GM21367 (cell line): ENCODE measurements at regions not wholly inside any gene's neighbourhood (a gene's known extent, or its start where the extent isn't known, plus 50 kb on each side); places are given as distances from the start of the nearest gene placed in this dataset.
"Not testable (repeated sequence)": the region's sequence is repeated elsewhere in the genome, so short reads cannot be mapped to it uniquely, and the experiment has no call there.

Experiments
- ATAC-seq: cut with Tn5 transposase; IDR thresholded peaks from one replicate; pipeline ENCODE4 v1.9.1; 2021; ENCODE audit not compliant: unreplicated experiment

DNA sequence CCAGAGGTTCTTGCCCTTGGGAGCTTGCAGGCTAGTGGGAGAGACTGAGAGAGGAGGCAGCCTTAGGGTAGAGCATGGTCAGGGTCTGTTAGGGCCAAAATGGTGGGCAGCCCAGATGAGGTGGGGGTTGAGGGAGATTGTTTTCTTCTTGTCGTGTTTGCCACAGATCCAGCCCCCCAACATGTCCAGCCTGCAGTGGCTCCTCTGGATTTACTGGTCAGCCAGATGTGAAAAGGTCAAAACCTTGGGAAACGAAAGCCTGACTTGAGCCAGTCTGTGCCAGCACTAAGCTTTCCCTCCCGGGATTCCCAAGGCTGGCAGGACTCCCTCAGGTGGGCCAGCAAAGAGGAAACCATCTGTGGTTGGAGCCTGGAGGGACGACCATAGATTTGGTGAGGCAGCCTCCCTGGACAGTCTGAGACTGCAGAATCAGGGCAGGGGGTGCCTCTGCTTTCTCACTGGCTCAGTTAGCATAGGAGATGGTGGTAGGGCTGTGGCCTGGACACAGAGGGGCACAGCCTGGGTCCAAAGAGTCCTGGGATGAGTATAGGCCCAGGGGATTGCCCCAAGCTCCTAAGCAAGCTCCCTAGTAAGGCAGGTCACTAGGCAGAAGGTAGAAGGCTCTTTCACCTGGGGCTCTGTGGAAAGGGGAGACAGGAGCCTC lies 51.2 kb upstream of the PRR23C start:
- ATAC-seq: no peak

DNA sequence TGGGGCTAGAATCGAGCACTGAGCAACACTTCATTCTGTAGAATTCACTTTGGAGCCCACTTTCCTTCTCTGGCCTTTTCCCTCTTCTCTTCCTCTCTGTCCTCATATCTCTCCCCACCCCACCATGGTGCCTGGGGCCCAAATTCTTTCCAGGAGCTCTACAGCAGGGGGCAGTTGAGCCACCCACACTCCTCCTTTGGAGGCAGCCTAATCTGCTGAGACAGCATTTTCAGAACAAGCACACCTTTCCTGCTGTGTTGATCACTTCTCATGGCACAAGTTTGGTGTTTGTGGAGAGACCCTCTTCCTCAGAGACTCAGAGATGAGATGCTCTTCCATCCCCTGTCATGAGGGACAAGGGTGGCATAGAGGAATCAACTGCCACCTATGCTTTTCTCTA lies 52.0 kb upstream of the PRR23C start:
- no peak for ATAC-seq

DNA sequence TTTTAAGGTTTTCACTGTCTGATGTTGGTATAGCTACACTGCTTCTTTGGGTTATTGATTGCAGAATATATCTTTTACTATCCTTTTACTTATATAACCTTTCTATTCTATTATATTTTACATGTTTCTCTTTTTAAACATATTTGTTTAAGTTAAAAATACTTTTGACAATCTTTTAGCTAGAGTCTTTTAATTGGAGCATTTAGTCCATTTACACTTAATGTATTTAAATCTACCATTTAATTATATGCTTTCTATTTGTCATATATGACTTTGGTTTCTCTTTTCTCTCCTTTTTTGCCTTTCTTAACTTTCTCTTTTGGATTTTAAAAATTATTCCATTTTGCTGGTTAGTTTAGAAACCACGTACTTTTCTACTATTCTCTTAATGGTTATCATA lies 53.7 kb upstream of the PRR23C start:
- ATAC-seq: no peak

DNA sequence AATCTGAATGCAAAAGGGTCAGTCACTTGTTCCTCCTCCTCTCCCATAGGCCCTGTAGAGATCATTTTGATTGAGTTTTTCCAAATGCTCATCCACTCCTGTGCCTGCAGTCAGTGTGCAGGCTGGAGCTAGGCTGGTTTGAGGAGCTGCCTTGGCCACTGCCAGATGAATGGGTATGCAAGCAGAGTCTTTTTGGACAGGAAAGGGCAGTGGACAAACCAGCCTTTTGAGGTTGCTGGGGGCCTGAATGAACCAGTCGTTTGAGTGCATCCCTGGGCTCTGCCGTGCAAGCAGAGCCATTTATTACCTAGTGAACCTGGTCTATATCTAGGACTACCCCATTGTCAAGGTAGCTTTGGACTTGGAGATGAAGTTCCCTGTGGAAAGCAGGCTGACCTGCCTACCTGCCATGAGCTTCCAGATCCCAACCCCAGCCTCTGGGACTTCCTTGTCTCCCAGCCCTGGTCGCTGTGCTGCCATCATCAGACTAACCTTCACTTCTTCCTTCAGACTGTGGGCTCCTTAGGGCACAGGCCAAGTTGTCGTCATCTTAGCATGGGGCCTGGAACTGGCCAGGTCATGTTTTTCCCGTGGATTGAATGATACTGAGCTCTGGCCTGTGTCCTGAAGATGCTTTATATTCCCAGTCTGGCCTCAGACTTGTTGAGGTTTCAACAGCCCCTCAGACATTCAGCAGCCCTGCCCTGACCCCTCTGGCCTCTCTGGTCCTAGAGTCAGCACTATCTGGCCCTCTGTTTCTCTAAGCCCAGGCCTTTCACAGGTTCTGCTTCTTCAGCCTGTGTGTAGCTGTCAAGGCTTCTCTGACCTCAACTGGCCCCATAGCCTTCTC lies 55.5 kb upstream of the PRR23C start:
- ATAC-seq: no peak

DNA sequence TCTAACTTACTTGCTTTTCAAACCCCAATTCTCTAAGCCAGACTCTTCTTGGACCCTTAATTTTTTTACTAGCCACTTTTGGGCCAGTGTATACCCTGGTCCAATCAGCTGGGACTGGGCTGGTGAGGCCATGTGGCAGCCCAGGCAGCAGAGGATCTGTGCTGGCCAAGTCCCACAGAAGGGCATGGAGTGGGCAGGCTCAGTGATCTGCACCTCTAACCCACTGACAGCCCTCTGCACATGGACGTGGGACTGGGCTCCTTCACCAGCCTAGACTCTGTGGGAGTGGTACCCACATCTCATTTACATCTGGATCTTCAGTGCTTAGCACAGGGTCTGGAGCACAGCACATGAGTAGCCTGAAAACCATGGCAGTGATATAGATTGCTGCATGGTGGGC lies 56.1 kb upstream of the PRR23C start:
- ATAC-seq: no peak

DNA sequence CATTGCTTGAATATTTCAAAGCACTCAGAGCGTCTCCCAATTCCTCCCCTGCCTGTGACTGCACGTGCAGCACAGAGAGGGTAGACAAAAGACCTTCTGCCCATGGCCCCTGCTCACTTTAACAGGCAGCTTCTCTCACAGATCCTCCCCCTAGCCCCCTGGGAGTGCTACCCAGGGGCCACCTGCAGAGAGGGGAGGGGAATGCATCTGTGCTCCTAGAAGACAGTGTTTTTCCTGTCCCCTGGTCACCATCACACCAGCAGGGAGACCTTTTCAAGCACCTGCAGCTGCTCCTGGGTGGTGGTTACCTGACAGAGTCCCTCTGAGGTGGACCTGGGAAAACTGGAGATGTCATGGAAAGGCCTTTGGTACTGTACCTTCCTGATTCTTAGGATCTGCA lies 56.7 kb upstream of the PRR23C start:
- no peak for ATAC-seq

DNA sequence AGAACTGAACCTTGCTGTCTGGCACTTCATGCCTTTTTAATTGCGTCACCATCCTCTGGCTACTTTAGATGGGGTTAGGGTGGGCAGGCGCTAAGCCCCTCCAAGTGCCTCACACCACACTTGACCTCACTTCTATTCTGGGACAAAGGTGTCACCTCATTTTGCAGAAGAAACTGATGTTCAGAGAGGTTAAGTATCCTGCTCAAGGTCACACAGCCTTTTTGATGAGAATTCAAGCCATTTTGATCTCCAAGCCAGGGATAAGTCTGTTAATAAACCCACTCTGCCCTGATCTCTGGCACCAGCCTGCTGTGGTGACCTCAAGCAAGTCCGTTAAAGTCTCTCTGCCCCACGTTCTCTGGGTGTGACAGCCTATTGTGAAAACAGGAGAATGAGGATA lies 58.8 kb upstream of the PRR23C start:
- ATAC-seq: no peak

DNA sequence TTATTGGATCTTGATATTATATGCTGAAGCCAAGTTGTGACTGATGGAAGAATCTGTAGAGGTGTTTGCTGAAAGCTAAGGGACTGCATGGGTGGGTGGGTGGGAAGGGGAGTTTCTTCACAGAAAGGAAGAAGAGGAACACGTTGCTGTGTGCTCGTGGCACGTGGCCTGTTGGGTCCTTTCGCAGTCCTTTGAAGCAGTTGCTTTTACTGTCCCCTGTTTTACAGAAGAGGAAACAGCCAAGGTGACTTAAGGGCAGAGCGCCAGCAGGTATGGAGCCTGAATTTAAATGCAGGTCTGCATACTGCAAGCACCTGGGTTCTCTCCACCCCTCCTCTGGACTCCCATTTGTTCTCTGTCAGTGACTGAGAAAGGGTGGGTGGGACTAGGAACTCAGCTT lies 59.4 kb upstream of the PRR23C start:
- ATAC-seq: no peak

DNA sequence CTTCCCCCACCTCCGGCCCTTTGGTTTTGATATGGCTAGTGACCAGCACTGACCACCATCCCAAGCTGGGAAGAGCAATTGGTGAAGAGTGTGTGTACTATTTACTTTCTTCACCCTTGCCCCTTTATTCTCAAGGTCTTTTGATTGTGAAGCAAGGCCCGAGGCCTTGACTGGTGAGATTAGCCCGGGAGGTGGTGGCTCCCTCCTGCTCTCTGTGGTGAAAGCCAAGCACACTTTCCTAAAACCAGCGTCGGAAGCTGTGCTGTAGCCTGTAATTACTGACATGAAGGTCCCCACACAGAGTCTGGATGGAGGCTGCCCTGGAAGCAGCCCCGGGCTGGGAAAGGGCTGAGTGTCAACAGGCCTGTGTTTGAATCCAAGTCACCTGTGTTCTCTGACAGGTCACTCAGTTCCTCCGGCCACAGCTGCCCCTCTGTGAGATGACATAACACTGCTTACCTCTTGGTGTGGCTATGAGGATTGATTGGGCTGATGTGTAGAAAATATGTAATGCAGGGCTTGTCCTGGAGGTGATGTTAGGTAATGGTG lies 60.5 kb upstream of the PRR23C start:
- no peak for ATAC-seq

DNA sequence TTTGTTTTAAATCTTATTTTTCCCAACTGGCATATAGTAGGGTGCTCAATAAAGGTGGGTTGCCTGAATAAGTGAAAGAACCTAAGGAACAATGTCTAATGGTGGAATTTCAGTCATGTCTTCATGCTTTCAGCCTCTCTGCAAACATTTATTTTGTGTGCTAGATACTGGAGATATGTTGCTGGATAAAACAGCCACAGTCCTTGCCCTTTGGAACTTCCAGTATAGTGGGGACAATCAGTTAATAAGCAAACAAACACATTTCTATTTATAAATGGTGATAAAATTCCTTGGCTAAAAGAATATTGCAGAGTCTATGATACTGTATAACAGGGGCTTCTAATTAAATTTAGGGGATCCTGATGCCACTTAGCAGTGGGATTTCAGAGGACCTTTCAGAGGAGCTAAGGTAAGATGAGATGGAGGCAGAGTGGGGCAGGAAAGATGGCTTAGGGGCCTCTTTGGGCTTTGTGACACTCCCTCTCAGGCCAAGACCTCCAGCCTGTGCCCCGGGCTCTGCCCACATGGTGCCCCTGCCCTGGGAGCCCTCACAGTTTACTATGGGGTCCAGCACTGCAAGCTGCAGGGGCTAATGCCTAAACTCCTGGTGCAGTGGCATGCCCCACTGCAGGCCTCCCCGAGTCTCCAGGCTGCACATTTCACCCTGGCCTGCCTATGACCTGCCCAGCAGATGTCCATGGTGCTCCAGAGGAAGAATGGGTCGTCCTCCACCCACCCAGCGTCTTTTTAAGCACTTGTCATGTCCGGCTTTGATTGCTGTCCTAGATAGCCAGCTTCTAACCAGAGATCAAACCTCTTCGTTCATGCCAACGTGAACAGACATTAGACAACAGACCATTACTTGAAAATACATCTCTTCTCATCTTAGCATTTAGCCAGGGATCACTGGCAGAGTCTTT lies 61.6 kb upstream of the PRR23C start:
- ATAC-seq: no peak

DNA sequence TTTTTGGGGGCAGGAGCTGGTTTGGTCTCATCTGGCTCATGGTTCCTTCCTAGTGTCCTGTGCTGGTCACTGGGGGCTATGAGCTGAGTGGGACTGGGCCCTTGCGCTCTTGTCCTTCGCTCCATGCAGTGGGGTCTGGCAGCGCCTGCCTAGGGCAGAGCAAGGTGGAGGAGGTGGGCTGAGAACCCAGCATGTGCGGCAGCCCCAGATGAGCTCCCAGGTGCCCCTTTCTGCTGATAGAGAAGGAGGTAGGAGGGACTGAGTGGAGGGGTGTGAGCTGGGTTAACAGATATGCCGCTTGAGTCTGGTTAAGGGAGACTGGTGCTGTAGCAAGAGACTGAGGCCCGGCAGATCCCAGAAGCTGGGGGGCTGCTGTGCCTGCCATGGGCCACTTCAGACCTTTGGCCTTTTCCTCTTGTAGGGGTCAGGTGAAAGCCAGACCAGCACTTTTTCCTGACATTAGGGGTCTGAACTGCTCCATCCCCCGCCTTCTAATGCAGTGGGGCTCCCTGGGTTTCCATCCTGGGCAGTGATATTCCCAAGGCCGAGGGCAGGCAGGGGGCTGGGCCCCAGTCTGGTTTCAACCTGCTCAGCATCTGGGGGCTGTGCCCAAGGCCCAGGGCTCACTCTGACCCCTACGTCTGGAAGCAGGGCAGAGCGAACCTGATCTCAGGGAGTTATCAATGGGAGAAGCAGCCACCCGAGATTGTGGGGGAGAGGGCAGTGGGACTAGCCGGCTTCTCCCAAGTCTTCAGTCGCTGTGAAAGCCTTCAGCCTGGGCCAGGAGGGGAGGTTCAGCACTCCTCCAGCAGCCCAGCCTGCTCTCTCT lies 62.9 kb upstream of the PRR23C start:
- no peak for ATAC-seq

DNA sequence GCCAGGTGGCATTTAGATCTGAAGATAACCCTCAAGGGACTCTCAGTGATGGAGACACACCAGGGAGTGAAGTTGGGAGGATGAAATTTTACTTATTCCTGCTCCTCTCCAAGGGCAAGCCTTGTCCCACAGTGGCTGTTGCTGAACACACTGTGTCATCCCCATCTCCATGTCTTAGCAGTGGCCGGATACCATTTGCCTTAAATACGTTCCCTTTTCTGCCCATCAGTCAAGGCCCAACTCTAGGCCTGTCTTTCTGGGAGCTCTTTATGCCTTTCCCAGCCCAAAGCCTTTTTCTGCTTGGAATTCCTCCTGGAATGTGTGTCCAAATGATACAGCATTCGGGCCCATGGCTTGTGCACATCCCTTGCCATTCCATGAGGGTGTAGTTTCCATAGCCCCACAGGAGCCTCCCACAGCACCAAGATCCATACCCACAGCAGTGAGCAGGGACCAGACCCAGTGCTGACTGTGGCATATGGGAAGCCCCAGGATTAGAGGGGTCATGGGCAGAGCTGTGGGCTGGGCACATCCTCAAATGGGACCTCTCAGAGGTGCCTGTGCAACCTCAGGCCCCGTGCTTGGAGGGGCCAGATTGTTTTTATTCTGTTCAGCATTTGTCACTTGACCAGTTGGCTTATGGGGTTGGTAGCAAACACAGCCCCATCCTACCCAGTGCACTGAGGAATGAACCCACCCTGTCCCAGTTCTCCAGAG lies 63.7 kb upstream of the PRR23C start:
- no peak for ATAC-seq

DNA sequence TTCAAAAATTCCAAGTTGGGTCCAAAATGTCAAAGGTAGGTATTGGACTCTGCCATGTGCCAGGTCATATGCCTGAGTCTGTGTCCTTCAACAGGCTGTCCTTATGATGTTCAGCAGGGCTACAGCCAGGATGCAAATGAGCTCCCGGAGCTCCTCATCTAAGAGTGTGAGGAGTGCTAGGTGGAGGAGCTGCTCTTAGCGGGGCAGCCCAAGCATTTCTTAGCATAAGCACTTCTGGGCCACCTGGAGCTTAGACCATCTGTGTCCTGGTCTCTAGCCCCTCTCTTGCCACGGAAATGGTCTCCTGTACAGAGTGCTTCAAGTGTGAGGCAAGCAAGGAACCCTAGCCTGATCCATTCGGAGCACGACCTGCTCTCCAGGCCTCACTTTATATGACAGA lies 64.6 kb upstream of the PRR23C start:
- no peak for ATAC-seq

DNA sequence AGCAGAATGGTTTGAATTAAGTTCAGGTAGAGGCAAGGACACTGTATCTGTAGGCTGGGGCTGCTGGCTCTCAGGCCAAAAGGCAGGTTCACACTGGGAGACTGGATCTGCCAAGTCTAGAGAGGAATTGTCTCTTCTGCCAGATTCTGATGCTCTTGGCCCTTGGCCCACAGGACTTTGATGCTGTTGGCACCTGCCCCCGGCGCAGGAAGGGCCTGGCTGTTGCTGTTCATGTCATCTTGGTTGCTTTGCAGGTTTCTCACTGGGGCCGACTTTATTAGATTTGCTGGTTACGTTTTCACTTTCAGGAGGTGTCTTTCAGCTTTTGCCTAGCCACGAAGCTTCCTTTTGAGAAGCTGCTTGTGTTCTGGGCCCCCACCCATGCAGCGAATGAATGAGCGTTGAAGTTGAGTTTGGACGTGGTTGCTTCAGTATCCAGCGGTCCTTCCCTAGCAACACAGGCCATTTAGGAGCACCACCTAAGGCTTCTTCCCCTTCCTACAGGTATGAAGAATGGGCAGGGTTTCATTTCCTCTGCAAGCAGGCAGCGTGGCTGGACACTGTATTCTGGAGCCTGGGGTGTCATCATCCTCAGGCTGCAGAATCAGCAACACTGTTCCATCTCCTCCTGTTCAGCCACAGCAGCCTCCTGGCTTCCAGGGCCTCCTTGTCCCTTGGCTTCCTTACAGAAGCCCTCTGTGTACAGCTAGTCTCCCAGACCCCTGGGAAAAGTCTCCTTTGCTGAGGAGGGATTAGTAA lies 65.6 kb upstream of the PRR23C start:
- ATAC-seq: no peak

DNA sequence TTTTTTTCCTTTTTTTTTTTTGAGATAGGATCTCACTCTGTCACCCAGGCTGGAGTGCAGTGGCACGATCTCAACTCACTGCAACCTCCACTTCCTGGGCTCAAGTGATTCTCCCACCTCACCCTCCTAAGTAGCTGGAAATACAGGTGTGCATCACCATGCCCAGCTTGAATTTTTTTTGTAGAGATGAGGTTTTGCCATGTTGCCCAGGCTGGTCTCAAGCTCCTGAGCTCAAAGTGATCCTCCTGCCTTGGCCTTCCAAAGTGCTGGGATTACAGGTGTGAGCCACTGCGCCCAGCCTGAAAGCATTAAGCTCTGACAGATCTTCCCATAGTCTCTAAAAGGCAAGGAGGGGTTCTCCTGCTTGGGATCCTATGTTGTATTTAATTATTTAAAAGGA lies 66.2 kb upstream of the PRR23C start:
- not testable (repeated sequence) for ATAC-seq

DNA sequence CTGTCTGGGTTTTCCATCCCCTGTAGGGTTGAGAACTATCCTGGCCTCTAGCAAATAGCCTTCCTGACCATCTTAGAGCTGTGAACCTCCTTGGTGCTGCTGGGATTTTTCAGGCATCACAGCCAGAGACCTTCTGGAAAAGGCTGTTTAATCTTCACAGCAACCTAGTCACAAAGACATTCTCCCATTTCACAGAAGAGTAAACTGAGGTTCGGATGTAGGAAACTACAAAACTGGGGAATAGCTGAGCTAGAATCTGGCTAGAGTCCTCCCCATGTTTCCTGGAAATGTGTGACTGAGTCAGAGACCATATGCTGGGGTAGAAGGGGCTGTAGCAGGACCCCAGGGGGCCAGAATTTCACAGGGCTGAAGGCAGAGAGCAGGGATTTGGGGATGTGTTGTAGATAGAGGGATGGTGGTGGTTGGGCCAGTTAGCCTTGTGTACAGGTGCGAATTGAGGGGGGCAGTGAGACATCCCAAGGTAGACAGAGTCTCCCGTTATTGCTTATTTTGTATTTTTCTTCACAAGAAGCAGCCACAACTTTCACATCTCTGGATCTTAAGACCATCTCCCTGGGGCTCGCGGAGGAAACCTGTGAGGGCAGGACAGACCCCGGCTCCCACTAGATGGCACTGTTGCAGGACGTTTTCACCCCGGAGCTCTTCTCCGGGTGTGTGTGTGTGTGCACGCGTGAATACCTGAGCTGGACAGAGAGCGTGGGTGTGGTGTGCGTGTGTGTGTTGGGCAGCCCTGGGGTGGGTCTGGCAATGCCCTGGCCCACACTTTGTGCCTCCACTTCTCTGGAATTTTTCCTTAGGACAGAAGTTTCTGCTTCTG lies 66.9 kb upstream of the PRR23C start:
- ATAC-seq: no peak

DNA sequence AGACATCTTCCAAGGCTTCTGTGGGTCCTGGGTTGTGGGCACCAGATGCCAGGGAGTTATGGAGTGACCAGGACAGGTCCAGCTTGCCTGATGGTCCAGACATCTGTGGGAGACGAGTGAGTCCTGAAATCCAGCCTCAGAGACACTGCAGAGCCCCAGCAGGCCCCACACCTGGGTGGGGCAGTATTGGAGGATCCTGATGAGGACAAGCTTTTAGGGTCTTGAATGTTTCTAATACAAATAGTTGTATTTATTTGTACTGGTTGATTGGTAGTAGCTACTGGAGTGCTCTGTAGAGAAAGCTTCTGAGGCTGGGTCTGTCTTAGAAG lies 67.5 kb upstream of the PRR23C start:
- ATAC-seq: no peak

DNA sequence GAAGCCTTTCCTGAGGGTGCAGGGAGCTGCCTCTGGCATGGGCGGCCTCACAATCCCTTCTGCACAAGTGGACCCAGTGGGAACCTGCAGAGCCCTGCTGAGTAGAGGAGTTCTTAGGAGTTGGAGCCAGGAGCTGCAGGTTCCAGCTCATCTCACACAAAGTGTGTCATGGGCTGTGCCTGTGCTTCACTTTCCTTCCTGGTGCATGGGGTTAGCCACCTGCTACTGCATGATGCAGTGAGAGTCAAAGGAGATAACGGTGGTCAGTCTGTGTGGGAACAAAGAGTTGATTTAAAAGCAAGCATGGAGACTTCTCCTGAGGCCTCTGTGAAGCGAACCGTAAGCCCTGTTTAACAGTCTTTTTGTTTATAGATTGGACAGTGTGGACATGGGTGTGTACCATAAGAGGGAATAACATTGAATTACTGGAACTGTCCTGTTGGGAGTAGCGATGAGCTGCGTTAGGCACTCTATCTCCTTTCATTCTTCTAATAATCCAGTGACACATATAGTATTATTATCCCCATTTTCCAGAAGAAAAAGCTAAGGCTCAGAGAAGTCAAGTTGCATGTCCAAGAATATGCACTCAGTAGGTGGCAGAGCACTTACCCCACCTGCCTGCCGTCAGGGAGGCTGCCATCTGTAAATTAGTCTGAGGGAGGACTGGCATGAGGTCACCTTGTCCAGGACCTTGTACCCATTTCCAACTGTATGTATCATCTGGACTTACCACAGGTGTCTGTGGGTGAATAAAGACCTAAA lies 68.7 kb upstream of the PRR23C start:
- ATAC-seq: no peak
